NT2/D1 (cell line): ENCODE measurements at regions not wholly inside any gene's neighbourhood (a gene's known extent, or its start where the extent isn't known, plus 50 kb on each side); places are given as distances from the start of the nearest gene placed in this dataset.

ENCODE experiments used
- DNase-seq: peaks from one replicate; pipeline ENCODE4 v3.0.0-alpha.2; 2011; ENCODE audit warnings: low read depth, low spot score
- H3K27me3 ChIP-seq: 2 replicates; pipeline ENCODE4 v1.6.0; 2011; ENCODE audit warnings: mild to moderate bottlenecking; ENCODE audit not compliant: insufficient read length, insufficient read depth
- H3K36me3 ChIP-seq: 2 replicates; pipeline ENCODE4 v1.6.1; 2011; ENCODE audit warnings: mild to moderate bottlenecking, low read length, mixed read lengths; ENCODE audit not compliant: insufficient read depth, insufficient read length
- H3K4me1 ChIP-seq: 2 replicates; pipeline ENCODE4 v1.5.1; 2011; ENCODE audit not compliant: insufficient read depth, insufficient read length
- H3K4me3 ChIP-seq: 2 replicates; pipeline ENCODE4 v1.5.1; 2011; ENCODE audit warnings: low read depth; ENCODE audit not compliant: insufficient read length
- H3K9ac ChIP-seq: 2 replicates; pipeline ENCODE4 v1.6.0; 2011; ENCODE audit warnings: low read depth; ENCODE audit not compliant: insufficient read length
- H3K9me3 ChIP-seq: 2 replicates; pipeline ENCODE4 v1.5.1; 2011; ENCODE audit warnings: mild to moderate bottlenecking, low read length; ENCODE audit not compliant: insufficient read depth
- SUZ12 ChIP-seq: IDR thresholded peaks from 2 replicates; pipeline ENCODE4 v1.6.1; 2011; ENCODE audit not compliant: insufficient read length, insufficient read depth; ENCODE audit errors: extremely low read depth
- YY1 ChIP-seq: IDR thresholded peaks from 2 replicates; pipeline ENCODE4 v1.6.1; 2011; ENCODE audit not compliant: insufficient read length, insufficient read depth
- ZNF274 ChIP-seq: IDR thresholded peaks from 2 replicates; pipeline ENCODE4 v1.6.1; 2011; ENCODE audit warnings: mild to moderate bottlenecking, low read depth, low read length

DNA sequence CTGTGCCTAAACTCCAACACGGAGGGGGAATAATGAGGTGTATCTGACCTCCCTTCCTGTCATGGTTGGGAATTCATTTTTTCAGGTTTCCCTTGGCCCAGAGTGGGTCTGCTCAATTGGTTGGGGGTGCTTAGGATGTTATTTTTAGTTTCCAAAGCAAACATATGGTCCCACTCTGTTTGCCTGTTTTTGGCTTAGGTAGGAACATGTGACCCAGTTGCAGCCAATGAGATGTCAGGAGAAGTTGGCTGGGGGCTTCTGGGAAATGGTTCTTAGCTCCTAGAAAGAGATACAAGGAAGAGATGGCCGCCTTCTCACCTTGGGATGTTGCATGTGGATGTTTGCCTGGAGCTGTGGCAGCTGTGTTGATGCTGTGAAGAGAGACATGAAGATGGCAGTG lies 147.9 kb upstream of the RFLNA start:
- no peak overlapping the region for H3K9ac ChIP-seq
- no peak overlapping the region for H3K4me3 ChIP-seq
- H3K9me3 ChIP-seq: peaks cover 83% of the 10 kb centered on the region
- H3K27me3 ChIP-seq: no peaks in the 10 kb centered on the region
- DNase-seq: no peak
- peaks cover 11% of the 10 kb centered on the region for H3K4me1 ChIP-seq
- H3K36me3 ChIP-seq: no peaks in the 10 kb centered on the region
- TF ChIP-seq YY1 (no peak), SUZ12 (no peak), ZNF274 (no peak)

DNA sequence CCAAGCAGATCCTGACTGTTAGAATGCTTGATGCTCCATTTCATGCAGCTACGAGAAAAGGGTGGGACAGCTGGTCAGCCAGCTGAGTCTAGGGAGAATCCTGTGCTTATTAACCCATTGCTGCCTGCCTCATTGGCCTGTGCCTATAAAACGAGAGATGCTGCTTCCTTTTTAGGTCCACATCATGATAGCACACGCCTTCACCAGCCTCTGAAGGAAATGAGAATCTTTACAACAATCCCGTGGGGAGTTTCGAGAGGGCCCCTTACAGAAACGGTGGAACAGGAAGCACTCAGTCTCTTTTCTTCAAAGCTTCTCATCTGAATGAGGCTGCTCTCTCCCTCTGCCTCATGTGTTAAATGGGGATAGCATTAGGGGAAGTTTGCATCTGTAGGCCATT lies 147.3 kb upstream of the RFLNA start:
- Histone ChIP-seq H3K4me3 (no peak overlapping the region), H3K27me3 (no peaks in the 10 kb centered on the region), H3K9me3 (peaks cover 78% of the 10 kb centered on the region), H3K36me3 (no peaks in the 10 kb centered on the region), H3K9ac (no peak overlapping the region), H3K4me1 (peaks cover 11% of the 10 kb centered on the region)
- TF ChIP-seq SUZ12: no peak
- DNase-seq: no peak

DNA sequence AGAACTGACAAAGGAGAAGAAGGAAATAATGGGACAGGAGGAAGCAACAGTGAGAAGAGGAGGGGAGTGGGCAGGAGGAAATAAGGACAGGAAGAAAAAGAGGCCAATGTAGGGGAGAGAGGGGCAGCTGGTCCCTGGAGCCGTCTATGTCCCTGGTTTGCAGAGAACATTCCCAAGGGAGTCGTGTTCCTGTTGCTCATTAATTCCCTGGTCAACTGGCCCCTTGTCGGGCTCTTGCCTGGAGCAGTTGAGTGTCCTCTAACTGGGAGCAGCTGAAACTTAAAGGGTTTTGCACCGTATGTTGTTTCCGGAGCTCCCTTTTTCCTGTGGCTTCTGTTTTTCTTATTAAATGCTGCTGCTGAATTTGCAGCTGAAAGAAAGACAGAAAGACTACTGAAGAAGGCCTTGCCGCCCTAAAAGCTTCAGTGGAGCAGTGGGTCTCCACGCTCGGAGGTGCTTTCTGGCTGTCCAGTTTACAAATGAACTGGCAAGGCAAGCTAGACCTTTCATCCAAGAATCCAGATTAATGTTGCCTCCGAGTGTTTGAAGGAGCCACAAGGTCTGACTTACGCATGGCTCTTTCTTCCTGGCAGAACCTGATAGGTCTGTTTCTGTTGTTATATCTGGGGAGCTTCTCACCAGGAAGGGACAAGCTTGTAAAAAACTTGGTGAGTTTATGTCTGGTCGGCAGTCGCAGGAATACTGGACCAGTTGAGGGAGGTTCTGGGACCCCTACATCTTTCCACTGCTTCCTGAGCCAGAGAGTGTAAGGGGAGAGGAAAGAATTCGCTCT lies 146.2 kb upstream of the RFLNA start:
- TF ChIP-seq ZNF274 (no peak), YY1 (no peak), SUZ12 (no peak)
- Histone ChIP-seq H3K36me3 (no peaks in the 10 kb centered on the region), H3K4me3 (no peak overlapping the region), H3K9me3 (peaks cover 67% of the 10 kb centered on the region), H3K9ac (no peak overlapping the region), H3K4me1 (peaks cover 11% of the 10 kb centered on the region), H3K27me3 (no peaks in the 10 kb centered on the region)
- DNase-seq: no peak

DNA sequence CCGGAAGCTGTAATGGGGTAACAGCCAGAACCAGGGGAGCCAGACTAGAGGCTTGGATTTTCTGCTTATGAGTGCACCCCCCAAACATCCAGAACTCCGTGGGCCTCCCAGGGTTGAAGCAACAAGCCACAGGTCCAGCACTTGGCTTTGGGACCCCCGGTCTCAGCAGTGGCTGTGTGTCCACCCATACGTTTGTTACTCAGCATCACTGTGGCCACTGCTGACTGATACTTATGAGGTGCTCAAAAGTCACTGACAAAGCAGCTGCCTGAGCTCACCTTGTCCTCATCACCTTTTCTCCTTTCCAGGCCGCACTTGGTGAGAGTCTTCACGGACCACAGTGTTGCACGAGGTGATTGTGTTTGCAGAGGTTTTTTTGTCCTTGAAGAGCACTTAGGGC lies 145.6 kb upstream of the RFLNA start:
- H3K36me3 ChIP-seq: no peaks in the 10 kb centered on the region
- no peak for DNase-seq
- TF ChIP-seq SUZ12 (no peak), ZNF274 (no peak), YY1 (no peak)
- H3K27me3 ChIP-seq: no peaks in the 10 kb centered on the region
- peaks cover 11% of the 10 kb centered on the region for H3K4me1 ChIP-seq
- H3K9me3 ChIP-seq: peaks cover 61% of the 10 kb centered on the region
- H3K9ac ChIP-seq: no peak overlapping the region
- no peak overlapping the region for H3K4me3 ChIP-seq

DNA sequence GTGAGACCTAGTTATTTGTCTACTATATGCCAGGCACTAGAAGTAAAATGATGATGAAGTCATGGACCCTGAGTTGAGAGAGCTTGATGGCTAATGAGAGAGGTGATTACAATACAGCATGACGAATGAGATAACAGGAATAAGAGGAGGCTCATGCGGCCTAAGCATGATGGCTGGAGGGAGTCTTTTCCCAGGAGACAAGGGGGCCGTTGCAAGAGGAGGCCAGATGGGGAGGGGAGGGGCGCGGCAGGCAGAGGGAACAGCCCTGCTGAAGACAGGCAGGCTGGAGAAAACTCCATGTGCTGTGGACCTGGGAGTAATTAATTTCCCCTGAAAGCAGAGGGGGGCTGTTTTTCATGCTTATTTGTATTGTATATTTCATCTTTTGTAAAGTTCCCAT lies 144.7 kb upstream of the RFLNA start:
- Histone ChIP-seq H3K36me3 (no peaks in the 10 kb centered on the region), H3K9me3 (peaks cover 53% of the 10 kb centered on the region), H3K4me3 (no peak overlapping the region), H3K4me1 (peaks cover 11% of the 10 kb centered on the region), H3K27me3 (no peaks in the 10 kb centered on the region), H3K9ac (no peak overlapping the region)
- no peak for TF ChIP-seq ZNF274
- no peak for TF ChIP-seq SUZ12
- no peak for TF ChIP-seq YY1
- DNase-seq: no peak

DNA sequence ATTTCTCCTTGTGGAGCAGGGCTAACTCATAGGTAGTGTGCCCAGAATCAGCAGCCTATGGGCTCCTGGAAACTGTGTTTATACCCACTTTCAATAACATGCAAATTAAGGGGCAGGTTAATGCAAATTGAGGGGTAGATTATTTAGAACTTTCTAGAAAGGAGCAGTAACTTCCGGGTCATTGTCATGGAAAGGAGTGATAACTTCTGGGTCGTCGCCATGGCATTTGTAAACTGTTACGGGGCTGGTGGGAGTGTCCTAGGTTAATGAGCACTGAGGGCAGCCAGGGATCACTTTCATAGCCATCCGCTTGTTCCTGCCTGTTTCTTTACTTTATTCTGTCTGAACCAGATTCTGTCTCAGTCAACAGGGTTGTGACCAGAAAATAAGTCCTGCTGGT lies 143.3 kb upstream of the RFLNA start:
- Histone ChIP-seq H3K4me3 (no peak overlapping the region), H3K27me3 (no peaks in the 10 kb centered on the region), H3K9ac (no peak overlapping the region), H3K9me3 (peaks cover 47% of the 10 kb centered on the region), H3K4me1 (peaks cover 11% of the 10 kb centered on the region), H3K36me3 (no peaks in the 10 kb centered on the region)
- TF ChIP-seq YY1 (no peak), ZNF274 (no peak), SUZ12 (no peak)
- DNase-seq: no peak

DNA sequence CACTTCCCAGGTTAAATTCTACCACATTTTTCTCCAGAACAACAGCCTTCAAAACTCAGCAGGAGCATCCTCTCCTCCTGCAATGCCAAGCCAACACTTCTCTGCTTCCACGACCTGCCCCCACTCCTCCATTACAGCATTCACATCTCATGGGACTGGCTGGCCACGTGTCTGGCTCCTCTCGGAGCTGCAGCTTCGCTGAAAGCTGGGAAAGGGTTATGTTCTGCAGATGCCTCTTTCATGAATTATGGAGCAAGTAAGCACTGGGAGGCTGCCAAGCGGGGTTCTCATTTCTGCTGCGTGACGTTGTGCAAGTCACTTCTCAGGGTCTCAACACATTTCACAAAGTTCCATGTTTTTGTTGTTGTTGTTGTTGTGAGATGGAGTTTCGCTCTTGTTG lies 142.2 kb upstream of the RFLNA start:
- peaks cover 10% of the 10 kb centered on the region for H3K4me1 ChIP-seq
- H3K36me3 ChIP-seq: no peaks in the 10 kb centered on the region
- peaks cover 36% of the 10 kb centered on the region for H3K9me3 ChIP-seq
- no peaks in the 10 kb centered on the region for H3K27me3 ChIP-seq
- TF ChIP-seq SUZ12 (no peak), YY1 (no peak), ZNF274 (no peak)
- no peak overlapping the region for H3K9ac ChIP-seq
- no peak for DNase-seq
- no peak overlapping the region for H3K4me3 ChIP-seq

DNA sequence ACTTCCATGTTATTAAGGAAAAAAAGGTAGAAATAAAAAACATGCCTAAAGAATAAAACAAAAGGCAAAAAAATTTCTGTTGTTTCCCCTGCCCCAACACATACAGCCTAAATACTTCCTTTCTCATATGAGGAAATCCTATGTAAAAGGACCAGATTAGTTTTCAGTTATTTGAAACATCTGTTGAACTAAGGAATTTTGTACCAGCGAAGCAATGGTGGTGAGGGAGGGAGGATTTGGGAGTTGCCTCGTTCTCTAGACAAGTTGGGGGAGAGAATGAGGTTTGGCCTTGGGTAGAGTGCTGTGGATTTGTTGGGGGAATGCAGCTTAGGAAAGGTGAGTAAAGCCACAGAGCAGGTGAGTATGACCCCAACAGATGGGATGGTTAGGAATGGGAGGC lies 141.5 kb upstream of the RFLNA start:
- no peaks in the 10 kb centered on the region for H3K27me3 ChIP-seq
- peaks cover 10% of the 10 kb centered on the region for H3K4me1 ChIP-seq
- no peak overlapping the region for H3K4me3 ChIP-seq
- TF ChIP-seq SUZ12 (no peak), YY1 (no peak), ZNF274 (no peak)
- H3K9me3 ChIP-seq: peaks cover 30% of the 10 kb centered on the region
- no peaks in the 10 kb centered on the region for H3K36me3 ChIP-seq
- no peak for DNase-seq
- H3K9ac ChIP-seq: no peak overlapping the region
